ENCODE measurements at regions not wholly inside any gene's neighbourhood (a gene's known extent, or its start where the extent isn't known, plus 50 kb on each side); places are given as distances from the start of the nearest gene placed in this dataset.

GRCh38 chr2:195600778-195601177, 56.2 kb upstream of the SLC39A10 start:
- TF ChIP-seq CTCF (IDR thresholded peaks at IDR 0.05; ENCODE audit: extremely low read depth in 1 of 2, insufficient read depth in 1 of 2, low read depth in 1 of 2, low read length in 2 of 2) = no peak
- TF ChIP-seq FOS (IDR thresholded peaks at IDR 0.05; ENCODE audit: borderline replicate concordance, insufficient read depth, low read length) = no peak
- no peak for TF ChIP-seq POLR2A (IDR thresholded peaks at IDR 0.05; ENCODE audit: low read depth, low read length)
- no peak for TF ChIP-seq JUN (IDR thresholded peaks at IDR 0.05; ENCODE audit: borderline replicate concordance, insufficient read depth, insufficient read length, low read depth)
- no peak for TF ChIP-seq POLR2AphosphoS5 (IDR thresholded peaks at IDR 0.05; ENCODE audit: insufficient read depth, low read depth, low read length)
- TF ChIP-seq MYC (IDR thresholded peaks at IDR 0.05; ENCODE audit: low read depth, low read length) = no peak
- TF ChIP-seq MAX (IDR thresholded peaks at IDR 0.05; ENCODE audit: insufficient read depth, insufficient read length) = no peak
- no peak for TF ChIP-seq EZH2 (IDR thresholded peaks at IDR 0.05; ENCODE audit: borderline replicate concordance, low read depth, low read length, severe bottlenecking)
- no peak for TF ChIP-seq GATA2 (IDR thresholded peaks at IDR 0.05; ENCODE audit: insufficient read depth, insufficient read length, low read depth, low read length)

Data from endothelial cell of umbilical vein (primary cell).